ENCODE measurements at regions not wholly inside any gene's neighbourhood (a gene's known extent, or its start where the extent isn't known, plus 50 kb on each side); places are given as distances from the start of the nearest gene placed in this dataset.
A peak's percentile ranks its signal among the peaks of the same experiment; 100 is the strongest.

- H3K4me1 ChIP-seq (ENCODE audit: control insufficient read depth in 4 of 4, insufficient read depth in 4 of 4, low read length in 3 of 4), result no peaks in the 10 kb centered on the region
- DNase-seq (ENCODE audit: low spot score), result no peak
- H3K4me3 ChIP-seq (ENCODE audit: low read depth in 1 of 3, low read length in 3 of 3), result no peak overlapping the region
- H3K27ac ChIP-seq (ENCODE audit: low read depth in 1 of 2, low read length in 2 of 2), result no peak overlapping the region
- no peaks in the 10 kb centered on the region for H3K9me3 ChIP-seq (ENCODE audit: control insufficient read depth in 4 of 4, low read length in 3 of 4)
- no peaks in the 10 kb centered on the region for H3K36me3 ChIP-seq (ENCODE audit: control insufficient read depth in 4 of 4, insufficient read depth in 3 of 4, low read depth in 1 of 4, low read length in 3 of 4)
- no peak overlapping the region for H3K9ac ChIP-seq (ENCODE audit: low read depth in 1 of 2, low read length in 2 of 2)
- TF ChIP-seq FOXA2 (IDR thresholded peaks at IDR 0.05), result no peak
- TF ChIP-seq RAD21 (IDR thresholded peaks at IDR 0.05), result peak in 1 of 2 donors; percentile 64
- TF ChIP-seq, protein P1, sequence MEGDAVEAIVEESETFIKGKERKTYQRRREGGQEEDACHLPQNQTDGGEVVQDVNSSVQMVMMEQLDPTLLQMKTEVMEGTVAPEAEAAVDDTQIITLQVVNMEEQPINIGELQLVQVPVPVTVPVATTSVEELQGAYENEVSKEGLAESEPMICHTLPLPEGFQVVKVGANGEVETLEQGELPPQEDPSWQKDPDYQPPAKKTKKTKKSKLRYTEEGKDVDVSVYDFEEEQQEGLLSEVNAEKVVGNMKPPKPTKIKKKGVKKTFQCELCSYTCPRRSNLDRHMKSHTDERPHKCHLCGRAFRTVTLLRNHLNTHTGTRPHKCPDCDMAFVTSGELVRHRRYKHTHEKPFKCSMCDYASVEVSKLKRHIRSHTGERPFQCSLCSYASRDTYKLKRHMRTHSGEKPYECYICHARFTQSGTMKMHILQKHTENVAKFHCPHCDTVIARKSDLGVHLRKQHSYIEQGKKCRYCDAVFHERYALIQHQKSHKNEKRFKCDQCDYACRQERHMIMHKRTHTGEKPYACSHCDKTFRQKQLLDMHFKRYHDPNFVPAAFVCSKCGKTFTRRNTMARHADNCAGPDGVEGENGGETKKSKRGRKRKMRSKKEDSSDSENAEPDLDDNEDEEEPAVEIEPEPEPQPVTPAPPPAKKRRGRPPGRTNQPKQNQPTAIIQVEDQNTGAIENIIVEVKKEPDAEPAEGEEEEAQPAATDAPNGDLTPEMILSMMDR (IDR thresholded peaks at IDR 0.05; ENCODE audit: low read depth, low read length, missing input control), result peak; percentile 44
- TF ChIP-seq YY1 (IDR thresholded peaks at IDR 0.05), result no peak
- no peak for TF ChIP-seq GABPA (IDR thresholded peaks at IDR 0.05 in 1 of 2, conservative IDR thresholded peaks at IDR 0.05 in 1 of 2)
- TF ChIP-seq, protein P2, sequence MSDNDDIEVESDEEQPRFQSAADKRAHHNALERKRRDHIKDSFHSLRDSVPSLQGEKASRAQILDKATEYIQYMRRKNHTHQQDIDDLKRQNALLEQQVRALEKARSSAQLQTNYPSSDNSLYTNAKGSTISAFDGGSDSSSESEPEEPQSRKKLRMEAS (IDR thresholded peaks at IDR 0.05), result no peak
- TF ChIP-seq EGR1 (IDR thresholded peaks at IDR 0.05; ENCODE audit: low read depth in 2 of 2), result no peak
- TF ChIP-seq TAF1 (conservative IDR thresholded peaks at IDR 0.05), result no peak
- TF ChIP-seq, protein P3, sequence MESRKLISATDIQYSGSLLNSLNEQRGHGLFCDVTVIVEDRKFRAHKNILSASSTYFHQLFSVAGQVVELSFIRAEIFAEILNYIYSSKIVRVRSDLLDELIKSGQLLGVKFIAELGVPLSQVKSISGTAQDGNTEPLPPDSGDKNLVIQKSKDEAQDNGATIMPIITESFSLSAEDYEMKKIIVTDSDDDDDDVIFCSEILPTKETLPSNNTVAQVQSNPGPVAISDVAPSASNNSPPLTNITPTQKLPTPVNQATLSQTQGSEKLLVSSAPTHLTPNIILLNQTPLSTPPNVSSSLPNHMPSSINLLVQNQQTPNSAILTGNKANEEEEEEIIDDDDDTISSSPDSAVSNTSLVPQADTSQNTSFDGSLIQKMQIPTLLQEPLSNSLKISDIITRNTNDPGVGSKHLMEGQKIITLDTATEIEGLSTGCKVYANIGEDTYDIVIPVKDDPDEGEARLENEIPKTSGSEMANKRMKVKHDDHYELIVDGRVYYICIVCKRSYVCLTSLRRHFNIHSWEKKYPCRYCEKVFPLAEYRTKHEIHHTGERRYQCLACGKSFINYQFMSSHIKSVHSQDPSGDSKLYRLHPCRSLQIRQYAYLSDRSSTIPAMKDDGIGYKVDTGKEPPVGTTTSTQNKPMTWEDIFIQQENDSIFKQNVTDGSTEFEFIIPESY (IDR thresholded peaks at IDR 0.05), result no peak
- 16% methylated on average over 5 of the region's 5 CpGs for WGBS
- no peaks in the 10 kb centered on the region for H3K27me3 ChIP-seq (ENCODE audit: control insufficient read depth in 4 of 4, insufficient read depth in 4 of 4, low read length in 3 of 4)
Measured at GRCh38 chr3:38960953-38961622, 90.7 kb downstream of the SCN11A start.

- Histone ChIP-seq H3K9me3 (ENCODE audit: control insufficient read depth in 4 of 4, low read length in 3 of 4) (no peaks in the 10 kb centered on the region), H3K4me1 (ENCODE audit: control insufficient read depth in 4 of 4, insufficient read depth in 4 of 4, low read length in 3 of 4) (no peaks in the 10 kb centered on the region), H3K27ac (ENCODE audit: low read depth in 1 of 2, low read length in 2 of 2) (no peak overlapping the region), H3K4me3 (ENCODE audit: low read depth in 1 of 3, low read length in 3 of 3) (no peak overlapping the region), H3K27me3 (ENCODE audit: control insufficient read depth in 4 of 4, insufficient read depth in 4 of 4, low read length in 3 of 4) (no peaks in the 10 kb centered on the region), H3K36me3 (ENCODE audit: control insufficient read depth in 4 of 4, insufficient read depth in 3 of 4, low read depth in 1 of 4, low read length in 3 of 4) (no peaks in the 10 kb centered on the region), H3K9ac (ENCODE audit: low read depth in 1 of 2, low read length in 2 of 2) (no peak overlapping the region)
- no peak for DNase-seq (ENCODE audit: low spot score)
- WGBS, result 87% methylated on average over 8 of the region's 8 CpGs
- no peak for TF ChIP-seq RXRA (IDR thresholded peaks at IDR 0.05)
- TF ChIP-seq, protein P4, sequence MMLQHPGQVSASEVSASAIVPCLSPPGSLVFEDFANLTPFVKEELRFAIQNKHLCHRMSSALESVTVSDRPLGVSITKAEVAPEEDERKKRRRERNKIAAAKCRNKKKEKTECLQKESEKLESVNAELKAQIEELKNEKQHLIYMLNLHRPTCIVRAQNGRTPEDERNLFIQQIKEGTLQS (IDR thresholded peaks at IDR 0.05), result no peak
- TF ChIP-seq, protein P3 (IDR thresholded peaks at IDR 0.05), result no peak
- TF ChIP-seq TAF1 (conservative IDR thresholded peaks at IDR 0.05), result no peak
- TF ChIP-seq, protein P1 (IDR thresholded peaks at IDR 0.05; ENCODE audit: low read depth, low read length, missing input control), result no peak
- no peak for TF ChIP-seq HNF4A (conservative IDR thresholded peaks at IDR 0.05)
Measured at GRCh38 chr3:38960042-38960622, 91.6 kb downstream of the SCN11A start.
